Neural cell (in vitro differentiated cells): ENCODE measurements at regions not wholly inside any gene's neighbourhood (a gene's known extent, or its start where the extent isn't known, plus 50 kb on each side); places are given as distances from the start of the nearest gene placed in this dataset.

ENCODE experiments used
- CTCF ChIP-seq: fragments of 450-650 bp; IDR thresholded peaks from 2 replicates; pipeline ENCODE4 v1.5.1; 2014; ENCODE audit warnings: antibody characterized with exemption, mild to moderate bottlenecking, moderate library complexity; ENCODE audit not compliant: poor library complexity, severe bottlenecking
- EP300 ChIP-seq: fragments of 450-650 bp; conservative IDR thresholded peaks from 2 replicates; pipeline ENCODE4 v1.6.1; 2014; ENCODE audit warnings: antibody characterized with exemption, mild to moderate bottlenecking, moderate library complexity; ENCODE audit not compliant: poor library complexity, severe bottlenecking
- MXI1 ChIP-seq: fragments of 450-650 bp; conservative IDR thresholded peaks from 2 replicates; pipeline ENCODE4 v1.6.1; 2014; ENCODE audit warnings: antibody characterized with exemption, mild to moderate bottlenecking; ENCODE audit not compliant: poor library complexity, severe bottlenecking
- POLR2AphosphoS5 ChIP-seq: IDR thresholded peaks from 2 replicates; pipeline ENCODE4 v1.6.1; 2012
- REST ChIP-seq: IDR thresholded peaks from 2 replicates; pipeline ENCODE4 v1.6.1; 2012; ENCODE audit warnings: borderline replicate concordance
- SMC3 ChIP-seq: fragments of 450-650 bp; conservative IDR thresholded peaks from 2 replicates; pipeline ENCODE4 v1.6.1; 2014; ENCODE audit warnings: antibody characterized with exemption, mild to moderate bottlenecking, moderate library complexity; ENCODE audit not compliant: poor library complexity
- TAF1 ChIP-seq: IDR thresholded peaks from 2 replicates; pipeline ENCODE4 v1.6.1; 2012; ENCODE audit warnings: low read depth

GRCh38 chr7:52569151-52569550 lies 466.3 kb upstream of the POM121L12 start:
- TF ChIP-seq EP300 (no peak), CTCF (no peak), REST (no peak), POLR2AphosphoS5 (no peak), MXI1 (no peak), TAF1 (no peak), SMC3 (no peak)
